Stimulated activated CD4-positive, alpha-beta T cell treated with anti-CD3 and anti-CD28 coated beads, Interleukin-12 subunit alpha, Interleukin-12 subunit beta, amount 100 ng/mL, for 24 hours (primary cell): ENCODE measurements at regions not wholly inside any gene's neighbourhood (a gene's known extent, or its start where the extent isn't known, plus 50 kb on each side); places are given as distances from the start of the nearest gene placed in this dataset.
"Not testable (repeated sequence)": the region's sequence is repeated elsewhere in the genome, so short reads cannot be mapped to it uniquely, and the experiment has no call there.

Source experiments
- DNase-seq, 2 experiments: peaks; one replicate each; pipeline ENCODE4 v3.0.0-alpha.2; 2020; ENCODE audit warnings: low read depth in 2 of 2

DNA sequence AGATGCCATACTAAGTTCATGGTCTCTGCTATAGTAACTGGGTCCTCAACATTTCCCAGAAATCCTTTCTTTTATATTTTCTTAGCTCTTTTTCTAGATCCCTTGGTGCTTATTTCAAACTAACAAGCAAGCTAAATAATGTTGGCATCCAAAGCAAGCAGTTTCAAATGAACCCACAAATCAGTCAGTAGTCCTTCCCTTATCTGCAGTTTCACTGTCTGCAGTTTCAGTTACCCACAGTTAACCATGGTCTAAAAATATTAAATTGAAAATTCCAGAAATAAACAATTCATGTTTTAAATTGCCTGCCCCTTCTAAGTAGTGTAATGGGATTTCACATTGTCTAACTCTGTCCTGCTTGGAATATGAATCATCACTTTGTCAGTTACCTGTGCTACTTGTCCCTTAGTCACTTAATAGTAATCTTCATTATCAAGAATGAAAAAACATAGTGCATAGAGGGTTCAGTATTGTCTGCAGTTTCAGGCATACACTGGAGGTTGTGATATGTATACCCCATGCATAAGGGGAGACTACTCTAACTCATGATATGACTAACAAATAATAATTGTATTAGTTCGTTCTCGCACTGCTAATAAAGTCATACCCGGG lies 633.7 kb downstream of the MECOM start:
- DNase-seq: no peak

GRCh38 chr3:169028716-169029115 lies 634.8 kb downstream of the MECOM start:
- no peak for DNase-seq

GRCh38 chr3:169026543-169027182 lies 636.8 kb downstream of the MECOM start:
- no peak for DNase-seq

DNA sequence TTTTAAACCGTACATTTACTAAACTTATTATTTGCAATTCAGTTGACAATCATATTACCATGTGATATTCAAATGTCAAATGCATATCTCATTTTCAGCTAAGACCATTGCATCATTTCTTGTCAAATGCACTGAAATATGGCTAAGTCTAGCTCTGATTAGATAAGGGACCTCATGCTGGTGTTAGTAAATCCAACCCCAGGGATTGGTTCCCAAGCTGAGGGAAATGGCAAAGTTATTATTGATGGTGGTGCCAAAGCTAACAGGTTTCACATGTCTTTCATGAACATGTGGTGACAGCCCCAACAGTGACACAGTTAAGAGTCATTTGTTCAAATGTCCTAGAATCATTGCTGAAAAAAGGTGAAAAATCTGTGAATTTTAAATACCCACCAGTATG lies 641.1 kb downstream of the MECOM start:
- DNase-seq: no peak

DNA sequence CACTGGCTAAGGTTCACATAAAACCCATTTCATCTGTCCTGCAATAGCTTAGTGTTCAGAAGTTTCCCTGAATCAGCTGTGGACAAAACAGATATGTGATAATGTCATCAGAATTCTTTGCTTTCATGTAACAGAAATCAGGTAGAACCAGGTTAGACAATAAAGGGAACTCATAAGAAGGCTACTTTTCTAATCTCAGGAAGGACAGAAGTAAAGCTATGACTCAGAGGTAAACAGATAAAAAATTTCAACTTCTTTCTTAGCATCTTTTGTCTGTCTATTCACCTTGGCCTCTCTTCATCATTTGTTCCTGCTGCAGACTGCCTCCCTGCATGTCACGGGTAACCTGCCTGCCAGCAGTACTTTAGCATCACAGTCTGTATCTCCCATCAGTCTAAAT lies 643.1 kb downstream of the MECOM start:
- DNase-seq: no peak

DNA sequence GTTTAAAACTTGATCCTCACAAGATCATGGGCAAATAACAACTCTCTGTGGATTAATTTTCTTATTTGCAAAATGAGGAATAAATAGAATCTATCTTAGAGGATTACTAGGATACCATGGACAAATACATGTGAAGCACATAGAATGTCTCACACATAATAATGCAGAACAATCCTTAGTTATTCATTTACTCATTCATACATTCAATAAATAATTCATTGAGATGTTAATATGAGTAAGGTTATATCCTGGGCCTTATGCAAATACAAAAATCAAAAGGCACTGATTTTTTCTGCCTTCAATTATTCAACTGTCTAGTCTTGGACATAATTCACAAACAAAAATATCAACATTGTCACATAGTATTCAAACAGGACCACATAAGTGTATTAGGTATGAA lies 654.1 kb downstream of the MECOM start:
- DNase-seq: no peak

- DNase-seq: no peak
These were observed 654.6 kb downstream of the MECOM start for GRCh38 chr3:169008776-169009358.

GRCh38 chr3:169007145-169007544 lies 656.4 kb downstream of the MECOM start:
- DNase-seq: no peak

- not testable (repeated sequence) for DNase-seq
These were observed 657.1 kb downstream of the MECOM start for GRCh38 chr3:169006398-169006797.

- no peak for DNase-seq
These were observed 660.8 kb downstream of the MECOM start for GRCh38 chr3:169002689-169003088.

DNA sequence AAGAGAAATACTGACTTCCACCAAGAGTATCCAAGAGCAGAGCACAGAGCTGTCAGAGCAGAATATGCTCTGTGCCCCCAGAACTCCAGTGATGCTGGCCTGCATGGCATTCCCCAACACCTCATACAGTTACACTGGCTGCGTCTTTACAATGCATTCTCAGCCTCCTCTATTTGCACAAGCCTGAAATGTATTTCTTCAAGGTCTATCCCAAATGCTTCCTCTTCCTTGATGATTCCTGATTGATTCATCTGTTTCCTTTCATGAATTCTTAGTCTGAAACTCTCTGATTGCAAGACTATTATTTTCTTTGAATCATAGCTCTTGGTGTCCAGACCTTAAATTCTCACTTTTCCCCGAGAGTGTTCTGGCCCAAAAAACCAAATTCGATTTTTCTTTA lies 664.7 kb downstream of the MECOM start:
- no peak for DNase-seq

- no peak for DNase-seq
These were observed 666.0 kb downstream of the MECOM start for GRCh38 chr3:168997488-168997887.

DNA sequence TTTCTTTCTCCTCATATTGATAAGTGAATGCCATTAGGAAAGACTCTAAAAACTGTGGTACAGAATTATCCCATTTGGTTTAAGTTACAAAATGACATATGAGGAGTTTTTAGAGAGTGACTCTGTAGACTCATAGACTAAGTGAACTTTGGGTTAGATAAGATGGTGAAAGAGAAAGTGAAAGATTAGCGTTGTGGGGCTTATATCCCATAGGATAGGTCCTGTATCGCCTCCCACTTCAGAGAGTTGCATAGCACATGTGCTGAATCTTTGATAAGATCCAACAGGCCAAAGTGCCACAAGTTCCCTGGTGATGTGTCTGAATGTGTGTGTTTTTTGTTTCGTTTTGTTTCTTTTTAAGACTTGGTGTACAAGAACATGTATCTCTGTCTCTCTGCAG lies 666.9 kb downstream of the MECOM start:
- DNase-seq: no peak

- no peak for DNase-seq
These were observed 668.4 kb downstream of the MECOM start for GRCh38 chr3:168995129-168995528.

DNA sequence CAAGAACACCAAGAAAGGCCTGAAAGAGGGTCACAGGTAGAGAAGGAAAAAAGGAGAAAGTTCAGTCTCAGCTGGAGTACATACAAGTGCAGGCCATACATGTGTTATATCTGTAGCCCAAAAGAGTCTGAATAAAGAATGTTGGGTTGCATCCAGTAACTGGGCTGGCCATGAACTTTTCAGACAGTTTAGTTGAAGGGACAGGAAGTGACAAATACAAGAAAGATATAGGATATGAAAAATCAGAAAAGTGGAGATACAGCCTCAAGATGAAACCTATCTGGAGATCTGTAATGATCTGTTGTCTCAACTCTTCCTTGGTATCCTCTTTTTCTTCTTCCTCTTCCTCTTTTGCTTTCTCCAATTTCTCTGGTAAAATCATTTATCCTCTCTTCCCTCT lies 671.7 kb downstream of the MECOM start:
- DNase-seq: no peak

DNA sequence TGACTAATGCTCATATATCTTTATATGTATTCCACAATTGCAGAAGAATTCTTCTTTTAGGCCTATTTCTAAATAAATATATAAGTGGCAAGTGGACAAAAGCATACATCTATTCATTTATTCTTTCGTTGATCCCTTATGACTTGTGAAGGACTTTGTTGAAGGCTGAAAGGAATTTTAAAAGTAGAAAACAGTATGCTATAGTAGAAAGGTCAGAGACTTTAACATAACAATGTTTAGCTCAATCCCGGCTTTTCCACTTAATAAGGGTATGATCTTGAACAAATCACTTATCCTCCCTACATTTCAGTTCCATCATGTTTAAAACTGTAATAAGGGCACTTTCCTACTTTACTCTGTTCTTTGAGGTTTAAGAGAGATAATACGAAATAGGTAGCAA lies 672.9 kb downstream of the MECOM start:
- DNase-seq: no peak

DNA sequence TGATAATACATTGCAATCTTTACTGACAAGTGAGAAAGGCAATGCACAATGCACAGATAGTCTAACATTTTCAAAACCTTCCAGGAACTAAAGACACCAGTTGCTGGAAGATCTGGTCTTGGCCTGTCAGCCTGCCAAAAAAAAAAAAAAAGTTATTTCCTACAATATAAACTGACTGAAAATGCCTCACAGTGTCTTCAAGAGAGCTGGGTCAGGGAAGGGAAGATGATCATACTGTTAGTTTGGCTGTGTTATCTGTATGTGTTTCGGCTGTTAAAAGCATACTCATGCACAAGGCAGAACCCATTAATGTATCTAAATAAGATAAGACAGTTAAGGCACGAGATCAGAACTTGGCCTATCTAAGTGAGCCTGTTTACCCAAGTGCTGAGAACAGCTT lies 673.4 kb downstream of the MECOM start:
- no peak for DNase-seq

DNA sequence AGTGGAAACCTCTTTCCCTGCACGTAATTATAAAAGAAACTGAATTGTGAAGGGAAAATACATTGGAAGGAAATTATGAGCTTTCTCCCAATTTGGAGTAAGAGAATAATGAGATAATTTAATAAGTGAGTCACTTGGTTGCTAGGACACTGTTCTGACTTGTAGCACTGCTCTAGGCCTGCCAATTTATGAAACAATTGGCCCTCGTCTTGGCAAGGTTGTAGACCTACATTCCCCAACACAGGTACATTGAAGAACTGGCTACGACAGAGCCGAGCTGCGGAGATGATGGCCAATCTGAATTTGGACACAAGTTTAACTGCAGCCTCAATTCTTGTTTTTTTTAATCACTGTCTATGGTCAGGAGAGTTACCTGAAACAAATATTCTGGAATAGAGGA lies 674.1 kb downstream of the MECOM start:
- no peak for DNase-seq

DNA sequence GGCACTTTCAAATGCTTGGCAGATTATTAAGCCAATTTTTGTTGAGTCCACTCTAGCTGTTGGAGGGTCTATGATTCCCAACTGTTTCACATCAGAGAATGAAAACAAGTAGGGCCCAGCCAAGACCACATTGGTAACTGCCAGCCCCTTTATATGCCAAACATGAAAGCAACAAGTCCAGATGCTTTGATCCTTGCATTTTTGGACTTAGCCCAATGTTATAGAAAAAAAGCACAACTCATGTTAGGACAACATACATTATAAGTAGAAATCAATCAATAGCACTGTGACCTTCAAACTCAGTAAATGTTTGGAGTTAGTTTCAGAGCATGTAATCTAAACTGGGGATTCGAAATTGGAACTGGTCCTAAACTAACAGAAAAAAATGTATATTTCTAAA lies 674.7 kb downstream of the MECOM start:
- DNase-seq: no peak

- no peak for DNase-seq
These were observed 678.6 kb downstream of the MECOM start for GRCh38 chr3:168984872-168985271.

DNA sequence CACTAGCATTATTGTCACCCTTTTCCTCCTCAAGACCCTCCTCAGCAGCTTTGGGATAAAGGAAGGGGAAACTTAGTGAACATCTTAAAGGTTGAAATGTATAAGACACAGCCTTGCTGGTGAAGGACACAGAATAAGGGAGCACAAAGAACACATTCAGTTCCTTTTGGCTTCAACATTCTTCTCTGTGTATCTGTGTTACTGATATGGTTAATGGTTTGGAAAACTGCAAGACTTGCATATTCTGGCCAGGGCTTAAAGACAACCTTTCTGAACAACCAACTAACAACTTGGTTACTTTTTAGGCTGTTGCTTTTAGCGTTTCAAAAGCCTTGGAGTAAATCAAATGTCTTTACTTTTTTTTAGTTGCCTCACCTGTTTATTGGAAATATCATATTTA lies 680.5 kb downstream of the MECOM start:
- DNase-seq: no peak

GRCh38 chr3:168981396-168981795 lies 682.1 kb downstream of the MECOM start:
- DNase-seq: no peak

- DNase-seq: no peak
These were observed 685.7 kb downstream of the MECOM start for GRCh38 chr3:168977716-168978374.
